Ishikawa (cell line): ENCODE measurements at regions not wholly inside any gene's neighbourhood (a gene's known extent, or its start where the extent isn't known, plus 50 kb on each side); places are given as distances from the start of the nearest gene placed in this dataset.

Source experiments
- EGR1 ChIP-seq: IDR thresholded peaks from 2 replicates; pipeline ENCODE4 v1.6.1; 2012
- MAX ChIP-seq: IDR thresholded peaks from 2 replicates; pipeline ENCODE4 v1.6.1; 2012
- NFIC ChIP-seq: IDR thresholded peaks from 2 replicates; pipeline ENCODE4 v1.6.1; 2012
- RAD21 ChIP-seq: IDR thresholded peaks from 2 replicates; pipeline ENCODE4 v1.6.1; 2012; ENCODE audit warnings: low read depth
- TAF1 ChIP-seq: IDR thresholded peaks from 2 replicates; pipeline ENCODE4 v1.6.1; 2012; ENCODE audit warnings: low read depth, mild to moderate bottlenecking
- TCF12 ChIP-seq: IDR thresholded peaks from 2 replicates; pipeline ENCODE4 v1.6.1; 2012; ENCODE audit warnings: low read depth
- YY1 ChIP-seq: IDR thresholded peaks from 2 replicates; pipeline ENCODE4 v1.6.1; 2012; ENCODE audit warnings: low read depth
- ZBTB7A ChIP-seq: IDR thresholded peaks from 2 replicates; pipeline ENCODE4 v1.6.1; 2012; ENCODE audit warnings: low read depth

GRCh38 chr5:119961993-119962392 lies 332.6 kb downstream of the FAM170A start:
- TF ChIP-seq NFIC = no peak
- TF ChIP-seq EGR1 = no peak
- TF ChIP-seq TCF12 = no peak
- no peak for TF ChIP-seq RAD21
- no peak for TF ChIP-seq YY1
- no peak for TF ChIP-seq TAF1
- no peak for TF ChIP-seq ZBTB7A
- TF ChIP-seq MAX = no peak
